IgD-negative memory B cell (primary cell): ENCODE measurements at regions not wholly inside any gene's neighbourhood (a gene's known extent, or its start where the extent isn't known, plus 50 kb on each side); places are given as distances from the start of the nearest gene placed in this dataset.

ENCODE experiments used
- H3K27ac Mint-ChIP-seq, 3 donors: one replicate each; pipeline ENCODE4 v1.8.0; 2020 to 2022; ENCODE audit warnings: mild to moderate bottlenecking in 3 of 3, mixed read lengths in 3 of 3, moderate library complexity in 1 of 3
- H3K27me3 Mint-ChIP-seq: one replicate; pipeline ENCODE4 v1.8.0; 2021; ENCODE audit warnings: mixed read lengths
- H3K36me3 Mint-ChIP-seq: one replicate; pipeline ENCODE4 v1.8.0; 2020; ENCODE audit warnings: mild to moderate bottlenecking, mixed read lengths
- H3K4me1 Mint-ChIP-seq, 3 donors: one replicate each; pipeline ENCODE4 v1.8.0; 2020 to 2022; ENCODE audit warnings: mixed read lengths in 3 of 3, mild to moderate bottlenecking in 1 of 3
- H3K4me3 Mint-ChIP-seq, 4 donors: one replicate each; pipeline ENCODE4 v1.8.0; 2020 to 2022; ENCODE audit warnings: mild to moderate bottlenecking in 4 of 4, mixed read lengths in 4 of 4, moderate library complexity in 3 of 4
- H3K9me3 Mint-ChIP-seq, 3 donors: one replicate each; pipeline ENCODE4 v1.8.0; 2020 to 2021; ENCODE audit warnings: mixed read lengths in 3 of 3, mild to moderate bottlenecking in 1 of 3

- no peaks in the 10 kb centered on the region for H3K9me3 Mint-ChIP-seq
- H3K27ac Mint-ChIP-seq: no peak overlapping the region
- H3K4me3 Mint-ChIP-seq: no peak overlapping the region
- H3K4me1 Mint-ChIP-seq: peaks cover 23 to 28% (median 26%) of the 10 kb centered on the region in 3 donors
- H3K36me3 Mint-ChIP-seq: no peaks in the 10 kb centered on the region
- H3K27me3 Mint-ChIP-seq: no peaks in the 10 kb centered on the region
Observed at GRCh38 chr1:234877761-234878160, 250.9 kb downstream of the TOMM20 start.

GRCh38 chr1:234875953-234876855 is 252.4 kb downstream of the TOMM20 start:
- Mint-ChIP-seq H3K4me1 (peaks cover 10 to 14% (median 14%) of the 10 kb centered on the region in 3 donors), H3K27ac (no peak overlapping the region), H3K36me3 (no peaks in the 10 kb centered on the region), H3K27me3 (no peaks in the 10 kb centered on the region), H3K9me3 (no peaks in the 10 kb centered on the region), H3K4me3 (no peak overlapping the region)

- no peaks in the 10 kb centered on the region for H3K27me3 Mint-ChIP-seq
- H3K4me3 Mint-ChIP-seq: no peak overlapping the region
- H3K9me3 Mint-ChIP-seq: no peaks in the 10 kb centered on the region
- H3K4me1 Mint-ChIP-seq: peaks cover 10 to 13% (median 12%) of the 10 kb centered on the region in 3 donors
- H3K27ac Mint-ChIP-seq: no peak overlapping the region
- H3K36me3 Mint-ChIP-seq: no peaks in the 10 kb centered on the region
Observed at GRCh38 chr1:234875328-234875952, 253.2 kb downstream of the TOMM20 start.

- H3K27ac Mint-ChIP-seq: no peak overlapping the region
- peaks cover 10 to 12% (median 11%) of the 10 kb centered on the region in 3 donors for H3K4me1 Mint-ChIP-seq
- H3K36me3 Mint-ChIP-seq: no peaks in the 10 kb centered on the region
- H3K9me3 Mint-ChIP-seq: no peaks in the 10 kb centered on the region
- no peak overlapping the region for H3K4me3 Mint-ChIP-seq
- H3K27me3 Mint-ChIP-seq: no peaks in the 10 kb centered on the region
Observed at GRCh38 chr1:234874291-234875288, 254.0 kb downstream of the TOMM20 start.

- H3K4me3 Mint-ChIP-seq: no peak overlapping the region
- no peak overlapping the region for H3K27ac Mint-ChIP-seq
- no peaks in the 10 kb centered on the region for H3K36me3 Mint-ChIP-seq
- H3K4me1 Mint-ChIP-seq: peaks cover 5 to 8% (median 5%) of the 10 kb centered on the region in 3 donors
- no peaks in the 10 kb centered on the region for H3K27me3 Mint-ChIP-seq
- no peaks in the 10 kb centered on the region for H3K9me3 Mint-ChIP-seq
Observed at GRCh38 chr1:234871710-234872271, 256.8 kb downstream of the TOMM20 start.

- H3K9me3 Mint-ChIP-seq: no peaks in the 10 kb centered on the region
- H3K36me3 Mint-ChIP-seq: no peaks in the 10 kb centered on the region
- H3K4me3 Mint-ChIP-seq: no peak overlapping the region
- H3K4me1 Mint-ChIP-seq: peaks cover 0 to 5% (median 2%) of the 10 kb centered on the region in 3 donors
- no peak overlapping the region for H3K27ac Mint-ChIP-seq
- no peaks in the 10 kb centered on the region for H3K27me3 Mint-ChIP-seq
Observed at GRCh38 chr1:234871039-234871709, 257.5 kb downstream of the TOMM20 start.

- Mint-ChIP-seq H3K27me3 (no peaks in the 10 kb centered on the region), H3K9me3 (no peaks in the 10 kb centered on the region), H3K4me3 (no peak overlapping the region), H3K4me1 (peaks cover 0 to 3% (median 2%) of the 10 kb centered on the region in 3 donors), H3K36me3 (no peaks in the 10 kb centered on the region), H3K27ac (no peak overlapping the region)
Observed at GRCh38 chr1:234870020-234870981, 258.3 kb downstream of the TOMM20 start.

GRCh38 chr1:234869182-234870019 is 259.2 kb downstream of the TOMM20 start:
- Mint-ChIP-seq H3K4me1 (no peaks in the 10 kb centered on the region), H3K36me3 (no peaks in the 10 kb centered on the region), H3K9me3 (no peaks in the 10 kb centered on the region), H3K4me3 (no peak overlapping the region), H3K27ac (peak overlapping the region in 1 of 3 donors; percentile 78), H3K27me3 (no peaks in the 10 kb centered on the region)

- H3K4me3 Mint-ChIP-seq: no peak overlapping the region
- peak overlapping the region in 1 of 3 donors; percentile 78 for H3K27ac Mint-ChIP-seq
- no peaks in the 10 kb centered on the region for H3K36me3 Mint-ChIP-seq
- H3K27me3 Mint-ChIP-seq: no peaks in the 10 kb centered on the region
- H3K9me3 Mint-ChIP-seq: no peaks in the 10 kb centered on the region
- H3K4me1 Mint-ChIP-seq: no peaks in the 10 kb centered on the region
Observed at GRCh38 chr1:234868296-234869147, 258.5 kb upstream of the IRF2BP2 start.

GRCh38 chr1:234866007-234866866 is 256.3 kb upstream of the IRF2BP2 start:
- H3K4me3 Mint-ChIP-seq: no peak overlapping the region
- H3K27ac Mint-ChIP-seq: no peak overlapping the region
- H3K27me3 Mint-ChIP-seq: no peaks in the 10 kb centered on the region

More at GRCh38 chr1:234866007-234866866, 256.3 kb upstream of the IRF2BP2 start:
- H3K9me3 Mint-ChIP-seq: no peaks in the 10 kb centered on the region
- peaks cover 0 to 2% (median 0%) of the 10 kb centered on the region in 3 donors for H3K4me1 Mint-ChIP-seq
- no peaks in the 10 kb centered on the region for H3K36me3 Mint-ChIP-seq
